ENCODE measurements at regions not wholly inside any gene's neighbourhood (a gene's known extent, or its start where the extent isn't known, plus 50 kb on each side); places are given as distances from the start of the nearest gene placed in this dataset.

GRCh38 chr3:107956991-107957900 lies 133.6 kb downstream of the CD47 start:
- TF ChIP-seq CTCF (IDR thresholded peaks at IDR 0.05), result no peak

- no peak for TF ChIP-seq CTCF (IDR thresholded peaks at IDR 0.05)
Measured at GRCh38 chr3:107954845-107955244, 136.0 kb downstream of the CD47 start.

GRCh38 chr3:107953722-107954121 lies 137.1 kb downstream of the CD47 start:
- no peak for TF ChIP-seq CTCF (IDR thresholded peaks at IDR 0.05)

GRCh38 chr3:107951126-107951525 lies 139.7 kb downstream of the CD47 start:
- no peak for TF ChIP-seq CTCF (IDR thresholded peaks at IDR 0.05)

GRCh38 chr3:107950417-107950816 lies 140.4 kb downstream of the CD47 start:
- no peak for TF ChIP-seq CTCF (IDR thresholded peaks at IDR 0.05)

- no peak for TF ChIP-seq CTCF (IDR thresholded peaks at IDR 0.05)
Measured at GRCh38 chr3:107949394-107949970, 141.3 kb downstream of the CD47 start.

GRCh38 chr3:107947203-107947602 lies 143.6 kb downstream of the CD47 start:
- no peak for TF ChIP-seq CTCF (IDR thresholded peaks at IDR 0.05)

Measured in LNCAP (cell line).